ENCODE measurements at regions not wholly inside any gene's neighbourhood (a gene's known extent, or its start where the extent isn't known, plus 50 kb on each side); places are given as distances from the start of the nearest gene placed in this dataset.

DNA sequence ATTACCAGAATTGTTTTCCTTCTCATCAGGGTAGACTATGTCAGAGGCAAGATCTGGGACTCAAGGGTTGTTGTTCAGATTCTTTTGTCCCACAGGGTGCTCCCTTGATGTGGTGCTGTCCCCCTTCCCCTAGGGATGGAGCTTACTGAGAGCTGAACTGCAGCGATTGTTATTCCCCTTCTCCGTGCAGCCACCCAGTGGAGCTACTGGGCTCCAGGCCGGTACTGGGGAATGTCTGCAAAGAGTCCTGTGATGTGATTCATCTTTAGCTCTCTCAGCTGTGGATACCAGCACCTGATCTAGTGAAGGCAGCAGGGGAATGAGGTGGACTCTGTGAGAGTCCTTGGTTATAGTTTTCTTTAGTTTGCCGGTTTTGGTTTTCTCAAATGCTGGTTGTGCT is 247.4 kb upstream of the HAND2 start:
- Histone ChIP-seq H4K20me1 (no peaks in the 10 kb centered on the region), H3K27me3 (no peaks in the 10 kb centered on the region), H3K9me3 (peaks cover 24% of the 10 kb centered on the region), H3K36me3 (no peaks in the 10 kb centered on the region), H3K4me2 (no peak overlapping the region), H3K4me1 (no peaks in the 10 kb centered on the region), H3K9ac (no peak overlapping the region), H3K27ac (no peak overlapping the region), H3K4me3 (no peak overlapping the region)
- TF ChIP-seq Cebpa-rat (IDR thresholded peaks at IDR 0.05), result no peak

GRCh38 chr4:173769568-173769967 is 239.5 kb upstream of the HAND2 start:
- H3K36me3 ChIP-seq, result no peaks in the 10 kb centered on the region
- no peaks in the 10 kb centered on the region for H3K27me3 ChIP-seq
- H3K9me3 ChIP-seq, result 0 out of 2 replicates have a peak, but pooled peaks cover 9% of the 10 kb centered on the region
- H3K9ac ChIP-seq, result no peak overlapping the region
- H3K4me1 ChIP-seq, result no peaks in the 10 kb centered on the region
- H4K20me1 ChIP-seq, result no peaks in the 10 kb centered on the region
- no peak overlapping the region for H3K27ac ChIP-seq
- no peak overlapping the region for H3K4me3 ChIP-seq
- no peak for TF ChIP-seq Cebpa-rat (IDR thresholded peaks at IDR 0.05)
- no peak overlapping the region for H3K4me2 ChIP-seq

- no peak overlapping the region for H3K4me2 ChIP-seq
Observed at GRCh38 chr4:173767650-173768049, 237.6 kb upstream of the HAND2 start.

GRCh38 chr4:173766171-173766600 is 236.2 kb upstream of the HAND2 start:
- Histone ChIP-seq H4K20me1 (no peaks in the 10 kb centered on the region), H3K27ac (no peak overlapping the region), H3K4me1 (no peaks in the 10 kb centered on the region), H3K27me3 (no peaks in the 10 kb centered on the region), H3K9me3 (no peaks in the 10 kb centered on the region), H3K9ac (no peak overlapping the region), H3K4me2 (no peak overlapping the region), H3K36me3 (no peaks in the 10 kb centered on the region), H3K4me3 (no peak overlapping the region)
- TF ChIP-seq Cebpa-rat (IDR thresholded peaks at IDR 0.05), result no peak

More at GRCh38 chr4:173767650-173768049, 237.6 kb upstream of the HAND2 start:
- no peaks in the 10 kb centered on the region for H3K4me1 ChIP-seq
- H3K27ac ChIP-seq, result no peak overlapping the region
- no peaks in the 10 kb centered on the region for H3K9me3 ChIP-seq
- H4K20me1 ChIP-seq, result no peaks in the 10 kb centered on the region
- no peak overlapping the region for H3K4me3 ChIP-seq
- H3K27me3 ChIP-seq, result no peaks in the 10 kb centered on the region
- TF ChIP-seq Cebpa-rat (IDR thresholded peaks at IDR 0.05), result no peak
- no peaks in the 10 kb centered on the region for H3K36me3 ChIP-seq
- H3K9ac ChIP-seq, result no peak overlapping the region

DNA sequence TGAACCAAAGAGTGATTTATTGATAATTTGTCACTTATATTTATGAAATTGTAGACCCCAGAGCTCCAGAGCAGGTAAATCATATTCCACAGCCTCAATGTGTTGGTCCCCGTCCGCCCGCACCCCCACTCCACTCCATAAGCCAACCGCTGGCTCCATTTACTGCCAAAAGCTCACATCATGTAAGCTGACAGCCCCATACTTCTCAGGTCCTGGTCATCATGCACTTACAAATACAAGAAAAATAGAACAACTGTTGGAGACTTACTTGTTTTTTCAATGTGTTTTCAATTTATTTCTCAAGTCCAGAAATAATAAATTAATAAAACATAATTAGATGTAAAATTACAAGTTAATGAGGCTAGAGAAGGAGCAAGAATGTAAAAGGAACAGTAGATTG is 235.7 kb upstream of the HAND2 start:
- H3K4me1 ChIP-seq, result no peaks in the 10 kb centered on the region
- H3K27ac ChIP-seq, result no peak overlapping the region

DNA sequence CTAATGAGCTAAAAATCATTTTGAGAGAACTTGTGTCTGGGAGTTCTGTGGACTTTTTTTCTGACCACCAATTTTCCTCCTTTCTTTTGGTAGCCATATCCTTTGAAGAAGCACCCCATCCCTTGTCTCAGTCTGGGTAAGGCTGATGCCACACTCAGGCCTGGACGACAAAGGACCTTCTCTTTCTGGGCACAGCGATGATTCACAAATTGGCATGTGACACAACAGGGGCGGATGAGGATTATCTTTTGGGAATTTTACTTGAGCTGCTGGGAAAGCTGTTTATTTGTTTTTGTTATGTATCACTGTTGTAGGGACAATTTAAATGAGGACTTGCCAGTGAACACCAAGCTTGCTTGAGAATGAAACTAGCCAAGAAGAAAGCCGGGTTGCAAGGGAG is 233.4 kb upstream of the HAND2 start:
- no peak for TF ChIP-seq Cebpa-rat (IDR thresholded peaks at IDR 0.05)
- no peak overlapping the region for H3K4me2 ChIP-seq

More for the DNA sequence above, 235.7 kb upstream of the HAND2 start:
- no peaks in the 10 kb centered on the region for H3K36me3 ChIP-seq
- no peak overlapping the region for H3K4me2 ChIP-seq
- no peaks in the 10 kb centered on the region for H3K9me3 ChIP-seq
- TF ChIP-seq Cebpa-rat (IDR thresholded peaks at IDR 0.05), result no peak
- no peaks in the 10 kb centered on the region for H3K27me3 ChIP-seq
- no peak overlapping the region for H3K9ac ChIP-seq
- no peak overlapping the region for H3K4me3 ChIP-seq
- H4K20me1 ChIP-seq, result no peaks in the 10 kb centered on the region

GRCh38 chr4:173761938-173762337 is 231.9 kb upstream of the HAND2 start:
- no peak overlapping the region for H3K9ac ChIP-seq
- no peaks in the 10 kb centered on the region for H3K36me3 ChIP-seq
- no peak overlapping the region for H3K4me2 ChIP-seq
- no peak overlapping the region for H3K27ac ChIP-seq
- no peak for TF ChIP-seq Cebpa-rat (IDR thresholded peaks at IDR 0.05)
- H3K4me1 ChIP-seq, result no peaks in the 10 kb centered on the region
- no peaks in the 10 kb centered on the region for H4K20me1 ChIP-seq
- H3K9me3 ChIP-seq, result no peaks in the 10 kb centered on the region
- H3K4me3 ChIP-seq, result no peak overlapping the region
- no peaks in the 10 kb centered on the region for H3K27me3 ChIP-seq

More for the DNA sequence above, 233.4 kb upstream of the HAND2 start:
- H4K20me1 ChIP-seq, result no peaks in the 10 kb centered on the region
- H3K27me3 ChIP-seq, result no peaks in the 10 kb centered on the region
- no peaks in the 10 kb centered on the region for H3K9me3 ChIP-seq
- no peak overlapping the region for H3K4me3 ChIP-seq
- no peak overlapping the region for H3K9ac ChIP-seq
- H3K27ac ChIP-seq, result no peak overlapping the region
- H3K4me1 ChIP-seq, result no peaks in the 10 kb centered on the region
- H3K36me3 ChIP-seq, result no peaks in the 10 kb centered on the region

DNA sequence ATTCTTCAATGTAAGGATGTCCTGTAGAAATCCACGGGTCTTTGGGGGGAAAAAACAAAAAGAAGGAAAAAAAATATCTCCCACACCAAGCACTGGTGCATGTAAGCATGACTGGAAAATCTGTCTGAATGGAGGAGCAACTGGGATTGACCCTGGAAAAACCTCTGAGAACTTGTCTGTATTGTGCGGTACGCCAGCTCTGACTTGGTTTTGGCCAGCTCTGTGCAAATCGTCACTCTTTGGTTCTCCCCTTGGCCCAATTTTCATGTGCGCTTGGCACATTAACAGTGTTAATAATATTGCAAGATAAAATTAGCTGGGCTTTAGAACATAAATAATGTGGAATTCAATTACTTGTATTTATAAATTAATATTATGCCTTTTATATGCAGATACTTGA is 231.2 kb upstream of the HAND2 start:
- Histone ChIP-seq H3K9me3 (no peaks in the 10 kb centered on the region), H3K9ac (no peak overlapping the region), H4K20me1 (no peaks in the 10 kb centered on the region), H3K4me3 (no peak overlapping the region), H3K27me3 (no peaks in the 10 kb centered on the region), H3K4me2 (no peak overlapping the region), H3K4me1 (no peaks in the 10 kb centered on the region), H3K36me3 (no peaks in the 10 kb centered on the region), H3K27ac (no peak overlapping the region)
- TF ChIP-seq Cebpa-rat (IDR thresholded peaks at IDR 0.05), result no peak

GRCh38 chr4:173758132-173758531 is 228.1 kb upstream of the HAND2 start:
- no peaks in the 10 kb centered on the region for H3K36me3 ChIP-seq
- H3K4me2 ChIP-seq, result no peak overlapping the region
- H3K9ac ChIP-seq, result no peak overlapping the region
- H3K4me3 ChIP-seq, result no peak overlapping the region
- no peaks in the 10 kb centered on the region for H3K4me1 ChIP-seq
- H3K9me3 ChIP-seq, result no peaks in the 10 kb centered on the region
- H3K27me3 ChIP-seq, result no peaks in the 10 kb centered on the region
- no peak overlapping the region for H3K27ac ChIP-seq
- TF ChIP-seq Cebpa-rat (IDR thresholded peaks at IDR 0.05), result no peak
- no peaks in the 10 kb centered on the region for H4K20me1 ChIP-seq

GRCh38 chr4:173753408-173753807 is 223.4 kb upstream of the HAND2 start:
- Histone ChIP-seq H3K36me3 (no peaks in the 10 kb centered on the region), H3K27ac (no peak overlapping the region), H3K9me3 (no peaks in the 10 kb centered on the region), H3K9ac (no peak overlapping the region), H3K4me3 (no peak overlapping the region), H3K4me2 (no peak overlapping the region), H3K4me1 (no peaks in the 10 kb centered on the region), H4K20me1 (no peaks in the 10 kb centered on the region), H3K27me3 (no peaks in the 10 kb centered on the region)
- no peak for TF ChIP-seq Cebpa-rat (IDR thresholded peaks at IDR 0.05)

GRCh38 chr4:173752610-173753230 is 222.7 kb upstream of the HAND2 start:
- Histone ChIP-seq H3K4me3 (no peak overlapping the region), H3K27me3 (no peaks in the 10 kb centered on the region), H3K4me2 (no peak overlapping the region), H3K27ac (no peak overlapping the region), H3K9ac (no peak overlapping the region), H4K20me1 (no peaks in the 10 kb centered on the region), H3K36me3 (no peaks in the 10 kb centered on the region), H3K9me3 (no peaks in the 10 kb centered on the region), H3K4me1 (no peaks in the 10 kb centered on the region)
- TF ChIP-seq Cebpa-rat (IDR thresholded peaks at IDR 0.05), result no peak

Measured in BLaER1 (cell line).